Mesenchymal stem cell (in vitro differentiated cells and primary cell): ENCODE measurements at regions not wholly inside any gene's neighbourhood (a gene's known extent, or its start where the extent isn't known, plus 50 kb on each side); places are given as distances from the start of the nearest gene placed in this dataset.

Experiments
- DNase-seq: peaks from one replicate; pipeline ENCODE4 v3.0.0-alpha.2; 2013
- H2AFZ ChIP-seq: one replicate; pipeline ENCODE4 v1.6.1; 2013; ENCODE audit warnings: low read depth, mild to moderate bottlenecking, control low read depth, inconsistent platforms, low read length, moderate library complexity
- H2AK5ac ChIP-seq: 2 replicates; pipeline ENCODE4 v1.6.1; 2013; ENCODE audit warnings: low read length, moderate library complexity, mild to moderate bottlenecking, inconsistent platforms; ENCODE audit not compliant: severe bottlenecking
- H2BK120ac ChIP-seq: one replicate; pipeline ENCODE4 v1.6.1; 2013; ENCODE audit warnings: low read depth, mild to moderate bottlenecking, inconsistent platforms, low read length, moderate library complexity
- H2BK12ac ChIP-seq, 2 experiments: one replicate each; pipeline ENCODE4 v1.6.1; 2013; ENCODE audit warnings: inconsistent platforms in 2 of 2, low read length in 2 of 2, mild to moderate bottlenecking in 2 of 2, moderate library complexity in 2 of 2, control low read depth in 1 of 2
- H2BK15ac ChIP-seq: one replicate; pipeline ENCODE4 v1.6.1; 2013; ENCODE audit warnings: mild to moderate bottlenecking, low read depth, inconsistent platforms; ENCODE audit not compliant: poor library complexity, severe bottlenecking
- H2BK5ac ChIP-seq: 2 replicates; pipeline ENCODE4 v1.6.1; 2013; ENCODE audit warnings: low read depth, mild to moderate bottlenecking, low read length, control low read depth, inconsistent platforms; ENCODE audit not compliant: poor library complexity, severe bottlenecking
- H3K14ac ChIP-seq, 2 experiments: one replicate each; pipeline ENCODE4 v1.6.1; 2013; ENCODE audit warnings: inconsistent platforms in 2 of 2, low read length in 2 of 2, control low read depth in 1 of 2, mild to moderate bottlenecking in 1 of 2, moderate library complexity in 1 of 2
- H3K18ac ChIP-seq, 2 experiments: one replicate each; pipeline ENCODE4 v1.6.1; 2013; ENCODE audit warnings: inconsistent platforms in 2 of 2, low read length in 2 of 2, control low read depth in 1 of 2, low read depth in 1 of 2, mild to moderate bottlenecking in 1 of 2
- H3K23ac ChIP-seq, 2 experiments: one replicate each; pipeline ENCODE4 v1.6.1; 2013; ENCODE audit warnings: inconsistent platforms in 2 of 2, low read length in 2 of 2, mild to moderate bottlenecking in 2 of 2, moderate library complexity in 2 of 2, control low read depth in 1 of 2
- H3K27ac ChIP-seq: 2 replicates; pipeline ENCODE4 v1.5.1; 2013; ENCODE audit warnings: mild to moderate bottlenecking, moderate library complexity, low read length, control low read depth, inconsistent platforms; ENCODE audit not compliant: poor library complexity, severe bottlenecking
- H3K27me3 ChIP-seq, 2 experiments: 2 replicates each; pipeline versions ENCODE4 v1.6.1 to v1.7.0; 2013; ENCODE audit warnings: low read length in 2 of 2, mild to moderate bottlenecking in 2 of 2, moderate library complexity in 2 of 2, control low read depth in 1 of 2, inconsistent platforms in 1 of 2; ENCODE audit not compliant: control insufficient read depth in 1 of 2, insufficient read depth in 1 of 2
- H3K36me3 ChIP-seq, 2 experiments: 2 replicates each; pipeline versions ENCODE4 v1.6.1 to v1.7.0; 2013; ENCODE audit warnings: low read length in 2 of 2, control low read depth in 1 of 2, inconsistent platforms in 1 of 2, low read depth in 1 of 2, mild to moderate bottlenecking in 1 of 2; ENCODE audit not compliant: insufficient read depth in 2 of 2, control insufficient read depth in 1 of 2
- H3K4ac ChIP-seq, 2 experiments: one replicate each; pipeline ENCODE4 v1.6.1; 2013; ENCODE audit warnings: inconsistent platforms in 2 of 2, low read length in 2 of 2, mild to moderate bottlenecking in 2 of 2, moderate library complexity in 2 of 2, control low read depth in 1 of 2, low read depth in 1 of 2
- H3K4me1 ChIP-seq: 2 replicates; pipeline ENCODE4 v1.6.1; 2013; ENCODE audit warnings: low read depth, low read length, control low read depth; ENCODE audit not compliant: control insufficient read depth, insufficient read depth
- H3K4me2 ChIP-seq: 2 replicates; pipeline ENCODE4 v1.6.1; 2013; ENCODE audit warnings: low read length, mild to moderate bottlenecking, inconsistent platforms; ENCODE audit not compliant: poor library complexity, severe bottlenecking
- H3K4me3 ChIP-seq, 2 experiments: 2 replicates each; pipeline versions ENCODE4 v1.5.1 to v1.7.0; 2013; ENCODE audit warnings: low read length in 2 of 2, mild to moderate bottlenecking in 2 of 2, control low read depth in 1 of 2, low read depth in 1 of 2; ENCODE audit not compliant: insufficient read depth in 1 of 2
- H3K79me1 ChIP-seq: replicated peaks from 2 replicates; pipeline ENCODE4 v1.6.1; 2013; ENCODE audit warnings: mild to moderate bottlenecking, control low read depth, low read length, inconsistent platforms; ENCODE audit not compliant: poor library complexity, severe bottlenecking
- H3K9ac ChIP-seq: 2 replicates; pipeline ENCODE4 v1.7.0; 2013; ENCODE audit warnings: mild to moderate bottlenecking, low read length, moderate library complexity
- H3K9me3 ChIP-seq: 2 replicates; pipeline ENCODE4 v1.7.0; 2013; ENCODE audit warnings: mild to moderate bottlenecking, low read length; ENCODE audit not compliant: control insufficient read depth
- H4K8ac ChIP-seq: one replicate; pipeline ENCODE4 v1.6.1; 2013; ENCODE audit warnings: inconsistent platforms, mild to moderate bottlenecking, low read length, moderate library complexity
- H4K91ac ChIP-seq: one replicate; pipeline ENCODE4 v1.6.1; 2013; ENCODE audit warnings: mild to moderate bottlenecking, low read length, inconsistent platforms
- WGBS: methylation state at CpG from one replicate; pipeline ENCODE4 v1.1.7; 2013; ENCODE audit warnings: mixed read lengths; 5-methylcytosine and 5-hydroxymethylcytosine counted together

DNA sequence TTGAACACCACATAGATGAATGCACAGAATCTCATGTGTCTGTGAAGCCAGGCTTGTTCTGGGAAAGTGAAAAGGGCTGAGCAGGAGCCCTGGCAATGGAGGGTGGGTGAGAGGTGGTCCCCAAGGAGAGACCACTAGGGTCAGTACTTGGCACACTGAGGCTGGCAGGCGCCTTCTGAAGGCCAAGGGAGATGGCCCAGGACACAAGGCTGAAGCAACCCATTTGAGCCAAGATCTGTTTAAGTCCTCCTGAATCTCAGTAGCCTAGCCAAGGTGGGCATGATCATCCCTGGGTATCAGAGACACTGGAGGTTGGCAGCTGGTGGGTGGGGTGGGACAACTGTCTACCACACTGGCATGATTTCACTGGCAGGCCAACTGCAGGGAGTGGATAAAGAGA lies 1741.2 kb downstream of the TP53TG3F start:
- no peak overlapping the region for H3K14ac ChIP-seq
- H3K27me3 ChIP-seq: no peaks in the 10 kb centered on the region
- 29% methylated on average over 1 of the region's 1 CpG for WGBS

DNA sequence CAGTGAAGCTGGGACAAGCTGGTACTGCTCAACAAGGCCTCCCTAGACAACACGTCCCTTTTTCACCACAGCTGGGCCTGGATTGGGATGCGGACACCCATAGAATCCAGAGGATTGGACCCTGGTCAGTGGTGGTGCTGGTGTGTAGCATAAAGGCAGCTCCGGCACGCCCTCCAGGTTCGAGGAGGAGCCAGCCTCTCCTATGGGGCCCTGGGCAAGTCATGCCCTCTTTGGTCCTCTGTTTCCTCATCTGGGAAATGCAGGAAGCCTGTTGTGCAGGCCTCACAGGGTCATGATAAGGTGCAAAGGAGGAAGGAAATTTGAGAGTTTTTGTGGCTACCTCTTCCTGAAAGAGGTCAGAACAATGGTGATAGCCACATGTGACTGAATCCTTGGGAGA lies 1741.7 kb downstream of the TP53TG3F start:
- Histone ChIP-seq H2BK15ac (no peak overlapping the region), H3K79me1 (no peaks in the 10 kb centered on the region), H3K27ac (no peak overlapping the region), H4K8ac (no peak overlapping the region), H3K4me3 (no peak overlapping the region), H2AFZ (no peak overlapping the region), H4K91ac (no peak overlapping the region), H3K9me3 (no peaks in the 10 kb centered on the region), H3K27me3 (no peaks in the 10 kb centered on the region), H3K18ac (no peak overlapping the region), H3K23ac (no peak overlapping the region), H2BK5ac (no peak overlapping the region), H3K14ac (no peak overlapping the region), H3K36me3 (no peaks in the 10 kb centered on the region), H3K4me1 (no peaks in the 10 kb centered on the region), H2BK120ac (no peak overlapping the region), H3K4ac (no peak overlapping the region), H2AK5ac (no peak overlapping the region), H3K9ac (no peak overlapping the region), H3K4me2 (no peak overlapping the region), H2BK12ac (no peak overlapping the region)
- no peak for DNase-seq
- 66% methylated on average over 5 of the region's 5 CpGs for WGBS

More for the DNA sequence above, 1741.2 kb downstream of the TP53TG3F start:
- no peak overlapping the region for H3K4me2 ChIP-seq
- no peak overlapping the region for H2BK120ac ChIP-seq
- H4K91ac ChIP-seq: no peak overlapping the region
- H3K4ac ChIP-seq: no peak overlapping the region
- H2AK5ac ChIP-seq: no peak overlapping the region
- H3K9ac ChIP-seq: no peak overlapping the region
- H3K4me1 ChIP-seq: no peaks in the 10 kb centered on the region
- no peak overlapping the region for H2AFZ ChIP-seq
- no peak overlapping the region for H2BK5ac ChIP-seq
- no peak overlapping the region for H4K8ac ChIP-seq
- no peaks in the 10 kb centered on the region for H3K36me3 ChIP-seq
- H2BK12ac ChIP-seq: no peak overlapping the region
- H3K79me1 ChIP-seq: no peaks in the 10 kb centered on the region
- no peak overlapping the region for H3K18ac ChIP-seq
- H3K23ac ChIP-seq: no peak overlapping the region
- DNase-seq: no peak
- H3K27ac ChIP-seq: no peak overlapping the region
- no peaks in the 10 kb centered on the region for H3K9me3 ChIP-seq
- no peak overlapping the region for H3K4me3 ChIP-seq
- H2BK15ac ChIP-seq: no peak overlapping the region

GRCh38 chr16:35203636-35204035 lies 1744.2 kb downstream of the TP53TG3F start:
- no peak overlapping the region for H3K9ac ChIP-seq
- H2AFZ ChIP-seq: no peak overlapping the region
- H3K23ac ChIP-seq: no peak overlapping the region
- H3K27ac ChIP-seq: no peak overlapping the region
- H3K14ac ChIP-seq: no peak overlapping the region
- no peak overlapping the region for H3K18ac ChIP-seq
- no peak for DNase-seq
- H2AK5ac ChIP-seq: no peak overlapping the region
- H3K4ac ChIP-seq: no peak overlapping the region
- H2BK5ac ChIP-seq: no peak overlapping the region
- H3K4me1 ChIP-seq: no peaks in the 10 kb centered on the region
- H4K91ac ChIP-seq: no peak overlapping the region
- H3K4me2 ChIP-seq: no peak overlapping the region
- no peaks in the 10 kb centered on the region for H3K79me1 ChIP-seq
- whole genome bisulfite sequencing: 83% methylated on average over 1 of the region's 2 CpGs
- no peak overlapping the region for H2BK12ac ChIP-seq
- H3K36me3 ChIP-seq: no peaks in the 10 kb centered on the region
- no peaks in the 10 kb centered on the region for H3K27me3 ChIP-seq
- H3K4me3 ChIP-seq: no peak overlapping the region
- no peak overlapping the region for H4K8ac ChIP-seq
- H3K9me3 ChIP-seq: no peaks in the 10 kb centered on the region
- H2BK15ac ChIP-seq: no peak overlapping the region
- no peak overlapping the region for H2BK120ac ChIP-seq

DNA sequence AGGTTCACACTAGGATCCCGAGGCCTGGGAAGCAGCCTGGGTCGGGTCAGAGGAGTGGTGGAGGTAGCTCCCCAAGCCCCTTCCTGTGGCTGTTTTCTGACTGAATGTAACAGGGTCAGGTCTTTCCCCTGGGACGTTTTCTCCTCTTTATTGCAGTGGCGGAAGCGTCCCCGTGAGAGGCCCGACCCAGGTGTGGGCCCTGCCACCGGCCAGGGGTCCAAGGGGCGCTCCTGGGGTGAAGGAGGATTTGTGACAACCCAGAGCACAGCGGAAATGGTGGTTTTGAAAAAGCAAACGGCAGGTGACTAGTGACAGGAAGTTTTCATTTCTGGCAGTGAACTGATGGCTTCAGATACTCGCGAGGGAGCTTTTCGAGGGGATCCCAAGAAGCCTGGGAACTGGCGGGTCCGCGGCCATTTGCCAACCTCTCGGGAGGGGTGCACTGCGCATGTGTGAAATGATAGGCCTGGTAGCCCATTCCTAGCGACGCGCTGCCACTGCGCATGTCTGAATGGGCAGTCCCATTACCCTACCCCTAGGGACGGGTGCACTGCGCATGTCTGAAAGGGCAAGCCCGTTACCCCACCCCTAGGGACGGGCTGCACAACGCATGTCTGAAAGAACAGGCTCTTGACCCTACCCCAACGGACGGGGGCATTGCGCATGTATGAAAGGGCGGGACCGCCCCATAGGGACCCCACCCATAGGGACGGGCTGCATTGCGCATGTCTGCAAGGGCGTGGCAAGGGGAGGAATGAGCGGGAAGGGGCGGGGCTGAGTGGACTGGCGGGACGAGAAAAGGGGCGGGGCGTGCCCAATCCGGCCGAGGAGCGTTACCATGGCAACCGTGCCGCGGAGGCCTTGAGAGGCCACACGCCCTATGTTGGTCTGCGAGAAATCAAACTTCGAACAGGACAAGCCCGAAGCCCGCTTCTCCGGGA lies 1747.9 kb downstream of the TP53TG3F start:
- 86% methylated on average over 54 of the region's 54 CpGs for WGBS
- Histone ChIP-seq H3K36me3 (no peaks in the 10 kb centered on the region), H2AK5ac (no peak overlapping the region), H3K23ac (no peak overlapping the region), H2AFZ (no peak overlapping the region), H3K4ac (no peak overlapping the region), H3K4me2 (no peak overlapping the region), H3K14ac (no peak overlapping the region), H2BK15ac (no peak overlapping the region), H3K4me1 (no peaks in the 10 kb centered on the region), H2BK12ac (no peak overlapping the region), H3K18ac (no peak overlapping the region), H3K4me3 (no peak overlapping the region), H3K9me3 (no peaks in the 10 kb centered on the region), H2BK120ac (no peak overlapping the region), H2BK5ac (no peak overlapping the region), H3K79me1 (no peaks in the 10 kb centered on the region), H3K27me3 (no peaks in the 10 kb centered on the region), H3K9ac (no peak overlapping the region), H3K27ac (no peak overlapping the region), H4K91ac (no peak overlapping the region), H4K8ac (no peak overlapping the region)
- no peak for DNase-seq
